ENCODE measurements at regions not wholly inside any gene's neighbourhood (a gene's known extent, or its start where the extent isn't known, plus 50 kb on each side); places are given as distances from the start of the nearest gene placed in this dataset.

DNA sequence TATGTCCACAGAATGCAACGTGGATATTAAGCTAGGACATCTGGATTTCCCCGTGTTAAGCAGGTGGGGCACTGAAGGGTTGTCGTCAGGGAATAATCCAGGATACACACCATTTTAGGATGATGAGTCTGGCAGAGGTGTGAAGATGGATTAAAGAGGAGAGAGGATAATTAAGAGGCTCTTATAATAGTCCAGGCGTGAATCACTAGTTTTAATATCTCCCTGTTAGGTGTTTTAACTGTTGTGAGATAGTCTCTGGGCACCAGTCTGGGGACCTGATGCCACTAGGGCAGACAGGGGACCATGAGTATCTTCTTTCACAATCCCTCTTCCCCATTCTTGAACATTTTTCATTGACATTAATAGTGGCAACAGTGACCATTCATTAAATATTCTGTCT, 216.7 kb downstream of the TBX5 start:
- Histone ChIP-seq H3K36me3 (no peaks in the 10 kb centered on the region), H3K4me1 (no peaks in the 10 kb centered on the region), H3K4me3 (no peak overlapping the region), H3K27me3 (peaks cover 0 to 20% of the 10 kb centered on the region in 2 donors), H3K27ac (no peak overlapping the region), H3K9me3 (no peaks in the 10 kb centered on the region)
- DNase-seq: no peak
- intact Hi-C loops (cut with DNase I; ENCODE audit: low total_unique reads): no loop called here
- TF ChIP-seq, protein P1, sequence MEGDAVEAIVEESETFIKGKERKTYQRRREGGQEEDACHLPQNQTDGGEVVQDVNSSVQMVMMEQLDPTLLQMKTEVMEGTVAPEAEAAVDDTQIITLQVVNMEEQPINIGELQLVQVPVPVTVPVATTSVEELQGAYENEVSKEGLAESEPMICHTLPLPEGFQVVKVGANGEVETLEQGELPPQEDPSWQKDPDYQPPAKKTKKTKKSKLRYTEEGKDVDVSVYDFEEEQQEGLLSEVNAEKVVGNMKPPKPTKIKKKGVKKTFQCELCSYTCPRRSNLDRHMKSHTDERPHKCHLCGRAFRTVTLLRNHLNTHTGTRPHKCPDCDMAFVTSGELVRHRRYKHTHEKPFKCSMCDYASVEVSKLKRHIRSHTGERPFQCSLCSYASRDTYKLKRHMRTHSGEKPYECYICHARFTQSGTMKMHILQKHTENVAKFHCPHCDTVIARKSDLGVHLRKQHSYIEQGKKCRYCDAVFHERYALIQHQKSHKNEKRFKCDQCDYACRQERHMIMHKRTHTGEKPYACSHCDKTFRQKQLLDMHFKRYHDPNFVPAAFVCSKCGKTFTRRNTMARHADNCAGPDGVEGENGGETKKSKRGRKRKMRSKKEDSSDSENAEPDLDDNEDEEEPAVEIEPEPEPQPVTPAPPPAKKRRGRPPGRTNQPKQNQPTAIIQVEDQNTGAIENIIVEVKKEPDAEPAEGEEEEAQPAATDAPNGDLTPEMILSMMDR (IDR thresholded peaks at IDR 0.05): no peak

DNA sequence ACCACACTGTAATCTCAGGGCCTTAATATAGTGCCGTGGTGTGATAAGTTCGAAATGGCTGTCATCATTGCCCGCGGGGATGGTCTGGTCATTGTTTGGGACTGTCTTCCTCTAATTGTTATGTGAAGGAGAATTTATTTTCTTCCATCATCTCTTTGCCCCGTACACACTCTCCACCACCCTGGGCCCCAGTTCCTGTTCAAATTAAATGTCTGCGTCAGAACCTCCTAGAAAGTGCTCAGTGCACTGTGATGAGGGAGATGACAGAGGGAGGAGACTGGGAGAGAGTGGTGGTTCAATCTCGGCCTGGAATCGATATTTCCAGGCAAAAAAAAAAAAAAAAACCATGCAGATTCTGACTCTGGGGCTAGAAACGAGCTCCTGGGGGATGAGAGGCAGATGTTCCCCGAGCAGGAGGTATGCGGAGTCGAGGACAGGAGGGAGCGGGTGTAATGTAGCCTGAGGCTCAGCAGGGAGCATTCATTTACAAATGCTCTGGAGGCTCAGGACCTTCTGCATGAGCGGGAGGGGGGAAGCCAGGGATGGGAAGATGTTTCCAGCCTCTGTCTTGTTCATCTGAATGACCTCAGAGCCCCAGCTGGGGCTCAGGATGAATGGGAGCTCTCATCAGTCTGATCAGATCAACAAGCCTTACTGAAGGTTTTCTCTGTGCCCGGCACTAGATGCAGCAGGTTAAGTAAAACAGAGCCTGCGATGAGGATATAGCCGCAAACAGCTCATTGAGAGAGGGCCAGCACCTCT, 219.5 kb downstream of the TBX5 start:
- intact Hi-C loops (cut with DNase I; ENCODE audit: low total_unique reads): no loop called here
- TF ChIP-seq, protein P1 (IDR thresholded peaks at IDR 0.05): no peak
- Histone ChIP-seq H3K27ac (no peak overlapping the region), H3K27me3 (peaks cover 0 to 22% of the 10 kb centered on the region in 2 donors), H3K9me3 (no peaks in the 10 kb centered on the region), H3K4me1 (no peaks in the 10 kb centered on the region), H3K4me3 (no peak overlapping the region), H3K36me3 (no peaks in the 10 kb centered on the region)
- DNase-seq: no peak

DNA sequence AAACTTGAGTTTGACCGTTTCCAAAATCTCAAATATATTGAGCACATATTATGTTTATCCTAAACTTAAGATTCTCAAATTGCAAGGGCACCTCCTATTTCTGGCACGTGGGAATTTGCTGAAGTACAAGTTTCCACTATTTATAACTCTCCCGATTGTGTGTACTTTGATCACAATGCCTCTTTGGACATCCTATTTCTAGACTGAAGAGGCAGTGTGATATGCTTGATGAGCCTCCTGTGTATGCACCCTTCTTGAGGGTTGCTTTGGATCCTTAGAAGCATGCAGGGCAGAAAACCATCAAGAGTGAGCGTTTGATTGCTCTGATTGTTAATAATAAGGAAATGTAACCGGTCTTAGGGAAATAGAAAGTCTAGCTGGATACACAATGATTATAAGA, 218.9 kb upstream of the RBM19 start:
- DNase-seq: no peak
- Histone ChIP-seq H3K36me3 (no peaks in the 10 kb centered on the region), H3K27ac (no peak overlapping the region), H3K9me3 (no peaks in the 10 kb centered on the region), H3K4me3 (no peak overlapping the region), H3K27me3 (peaks cover 0 to 22% of the 10 kb centered on the region in 2 donors), H3K4me1 (no peaks in the 10 kb centered on the region)
- TF ChIP-seq, protein P1 (IDR thresholded peaks at IDR 0.05): no peak
- intact Hi-C loops (cut with DNase I; ENCODE audit: low total_unique reads): no loop called here

DNA sequence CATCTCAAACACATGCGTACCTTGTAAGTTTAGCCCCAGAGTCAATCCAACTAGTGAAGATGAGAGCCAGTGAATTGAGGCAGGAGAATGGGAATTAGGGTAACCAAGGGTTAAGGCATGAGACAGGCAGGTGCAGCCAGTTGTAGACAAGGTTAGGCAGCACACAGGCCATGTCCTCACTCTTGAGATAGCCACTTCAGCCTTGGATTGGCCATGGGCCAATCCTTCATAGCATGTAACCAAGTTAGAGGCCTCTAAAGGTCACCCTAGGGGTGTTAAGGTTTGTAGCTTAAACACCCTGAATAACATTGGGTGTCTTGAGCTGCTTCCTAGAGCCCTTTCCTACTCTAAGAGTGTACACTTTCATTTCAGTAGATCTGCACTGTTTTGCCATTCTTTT, 208.2 kb upstream of the RBM19 start:
- TF ChIP-seq, protein P1 (IDR thresholded peaks at IDR 0.05): no peak
- no peaks in the 10 kb centered on the region for H3K36me3 ChIP-seq
- intact Hi-C loops (cut with DNase I; ENCODE audit: low total_unique reads): no loop called here
- DNase-seq: no peak
- H3K27me3 ChIP-seq: peaks cover 0 to 3% of the 10 kb centered on the region in 2 donors
- no peak overlapping the region for H3K27ac ChIP-seq
- H3K4me1 ChIP-seq: no peaks in the 10 kb centered on the region
- H3K4me3 ChIP-seq: no peak overlapping the region
- H3K9me3 ChIP-seq: no peaks in the 10 kb centered on the region

DNA sequence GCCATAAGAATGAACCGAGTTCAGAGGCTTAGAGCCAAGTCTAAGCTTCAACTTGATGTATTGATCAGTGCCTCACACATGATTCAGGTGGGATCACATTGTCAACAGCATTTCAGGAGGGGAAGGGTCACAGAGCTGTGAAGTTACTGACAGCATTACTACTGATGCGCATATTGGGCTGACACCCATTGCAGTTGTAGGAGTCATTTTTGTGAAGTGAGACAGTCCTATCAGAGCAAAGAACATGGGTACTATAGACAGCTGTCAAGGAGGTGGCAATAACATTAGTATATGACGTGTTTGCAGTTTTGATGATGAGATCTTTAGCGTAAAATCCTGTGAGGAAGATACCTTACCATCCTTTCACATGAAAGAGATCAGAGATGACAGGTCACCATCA, 206.0 kb upstream of the RBM19 start:
- DNase-seq: no peak
- H3K4me3 ChIP-seq: no peak overlapping the region
- H3K27ac ChIP-seq: no peak overlapping the region
- H3K36me3 ChIP-seq: no peaks in the 10 kb centered on the region
- peaks cover 0 to 3% of the 10 kb centered on the region in 2 donors for H3K27me3 ChIP-seq
- H3K4me1 ChIP-seq: no peaks in the 10 kb centered on the region
- TF ChIP-seq, protein P1 (IDR thresholded peaks at IDR 0.05): no peak
- intact Hi-C loops (cut with DNase I; ENCODE audit: low total_unique reads): no loop called here
- H3K9me3 ChIP-seq: no peaks in the 10 kb centered on the region

Measured in tibial artery (tissue), 4 donors.